Fibroblast of the conjunctiva (primary cell): ENCODE measurements at regions not wholly inside any gene's neighbourhood (a gene's known extent, or its start where the extent isn't known, plus 50 kb on each side); places are given as distances from the start of the nearest gene placed in this dataset.

Source experiments
- DNase-seq: peaks from one replicate; pipeline ENCODE4 v3.0.0-alpha.2; 2010; ENCODE audit warnings: low read depth

- no peak for DNase-seq
Measured at GRCh38 chr3:17795711-17796110, 53.3 kb upstream of the TBC1D5 start.

GRCh38 chr3:17795280-17795679 lies 52.8 kb upstream of the TBC1D5 start:
- no peak for DNase-seq

- DNase-seq = no peak
Measured at GRCh38 chr3:17793542-17794195, 51.2 kb upstream of the TBC1D5 start.
